ENCODE measurements at regions not wholly inside any gene's neighbourhood (a gene's known extent, or its start where the extent isn't known, plus 50 kb on each side); places are given as distances from the start of the nearest gene placed in this dataset.

DNA sequence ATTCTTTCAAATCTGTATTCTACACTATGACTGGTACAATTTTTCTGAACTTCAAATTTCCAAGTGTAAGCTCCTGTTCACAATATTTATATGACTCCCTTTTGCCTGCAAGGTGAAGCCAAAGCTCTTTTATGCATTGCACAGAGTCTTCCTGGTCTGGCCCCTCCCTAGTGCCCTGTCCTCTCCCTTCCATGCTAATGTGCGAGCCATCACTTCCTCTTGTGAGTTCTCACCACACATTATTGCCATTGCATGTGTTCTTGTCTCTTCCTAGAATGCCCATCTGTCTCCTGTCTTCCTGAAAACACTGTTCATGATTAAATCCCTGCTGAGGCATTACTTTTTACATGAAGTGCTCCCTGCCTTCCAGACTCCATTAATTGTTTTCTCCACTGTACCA lies 169.9 kb downstream of the MC4R start:
- TF ChIP-seq EZH2 (IDR thresholded peaks at IDR 0.05), result no peak
- no peak for TF ChIP-seq POLR2AphosphoS5 (IDR thresholded peaks at IDR 0.05; ENCODE audit: borderline replicate concordance, low read depth, low read length)
- no peak for TF ChIP-seq FOXP2 (optimal IDR thresholded peaks at IDR 0.05; ENCODE audit: control extremely low read depth, extremely low read length, insufficient read depth)

All from SK-N-MC (cell line).